SU-DHL-6 (cell line): ENCODE measurements at regions not wholly inside any gene's neighbourhood (a gene's known extent, or its start where the extent isn't known, plus 50 kb on each side); places are given as distances from the start of the nearest gene placed in this dataset.

Experiments
- EZH2phosphoT487 ChIP-seq: fragments of 200-600 bp; sonication (generic), shearing (Covaris generic); conservative IDR thresholded peaks from 2 replicates; pipeline ENCODE4 v1.6.1; 2018; ENCODE audit warnings: mild to moderate bottlenecking, antibody characterized with exemption, low read length, moderate library complexity, mixed read lengths
- TF ChIP-seq, protein P1 (sequence below): fragments of 200-600 bp; sonication (generic); IDR thresholded peaks from one replicate; pipeline ENCODE4 v1.5.1; 2017; ENCODE audit warnings: antibody characterized with exemption, mild to moderate bottlenecking, low read length, moderate library complexity; ENCODE audit not compliant: insufficient read depth, poor library complexity, severe bottlenecking

GRCh38 chr5:11992518-11992917, 88.3 kb upstream of the CTNND2 start:
- TF ChIP-seq, protein P1, sequence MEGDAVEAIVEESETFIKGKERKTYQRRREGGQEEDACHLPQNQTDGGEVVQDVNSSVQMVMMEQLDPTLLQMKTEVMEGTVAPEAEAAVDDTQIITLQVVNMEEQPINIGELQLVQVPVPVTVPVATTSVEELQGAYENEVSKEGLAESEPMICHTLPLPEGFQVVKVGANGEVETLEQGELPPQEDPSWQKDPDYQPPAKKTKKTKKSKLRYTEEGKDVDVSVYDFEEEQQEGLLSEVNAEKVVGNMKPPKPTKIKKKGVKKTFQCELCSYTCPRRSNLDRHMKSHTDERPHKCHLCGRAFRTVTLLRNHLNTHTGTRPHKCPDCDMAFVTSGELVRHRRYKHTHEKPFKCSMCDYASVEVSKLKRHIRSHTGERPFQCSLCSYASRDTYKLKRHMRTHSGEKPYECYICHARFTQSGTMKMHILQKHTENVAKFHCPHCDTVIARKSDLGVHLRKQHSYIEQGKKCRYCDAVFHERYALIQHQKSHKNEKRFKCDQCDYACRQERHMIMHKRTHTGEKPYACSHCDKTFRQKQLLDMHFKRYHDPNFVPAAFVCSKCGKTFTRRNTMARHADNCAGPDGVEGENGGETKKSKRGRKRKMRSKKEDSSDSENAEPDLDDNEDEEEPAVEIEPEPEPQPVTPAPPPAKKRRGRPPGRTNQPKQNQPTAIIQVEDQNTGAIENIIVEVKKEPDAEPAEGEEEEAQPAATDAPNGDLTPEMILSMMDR, result no peak
- TF ChIP-seq EZH2phosphoT487, result no peak
